GM19043 (cell line): ENCODE measurements at regions not wholly inside any gene's neighbourhood (a gene's known extent, or its start where the extent isn't known, plus 50 kb on each side); places are given as distances from the start of the nearest gene placed in this dataset.

Experiments
- ATAC-seq: cut with Tn5 transposase; IDR thresholded peaks from one replicate; pipeline ENCODE4 v1.9.1; 2021; ENCODE audit warnings: low read depth; ENCODE audit not compliant: unreplicated experiment

DNA sequence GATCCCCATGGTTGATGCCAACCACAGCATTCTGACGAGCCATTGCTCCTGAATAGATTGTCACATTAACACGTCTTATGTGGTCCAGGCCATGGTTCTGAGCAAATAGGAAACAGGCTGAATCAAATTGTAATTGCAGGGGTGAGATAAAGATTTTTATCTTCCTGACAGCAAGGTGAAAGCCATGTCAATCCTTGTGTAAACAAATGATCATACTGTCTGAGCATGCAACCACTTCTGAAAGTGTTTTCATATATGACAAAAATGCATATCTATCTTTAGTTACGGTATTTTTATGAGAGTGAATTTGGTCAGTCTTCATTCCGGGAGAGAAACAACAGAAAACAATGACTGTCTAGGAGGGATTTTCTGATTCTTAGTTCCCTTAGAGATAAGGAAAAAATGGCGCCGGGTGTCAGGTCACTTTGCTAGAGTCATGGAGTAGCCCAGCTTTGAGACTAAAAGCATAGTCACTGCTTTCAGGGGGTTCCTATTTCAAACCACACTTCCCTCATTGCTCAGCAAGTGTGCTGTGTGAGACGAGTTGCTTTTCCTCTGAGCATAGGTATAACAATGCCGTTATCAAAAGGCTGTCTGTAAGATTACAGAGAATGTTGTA is 958.9 kb downstream of the DCDC2C start:
- no peak for ATAC-seq

DNA sequence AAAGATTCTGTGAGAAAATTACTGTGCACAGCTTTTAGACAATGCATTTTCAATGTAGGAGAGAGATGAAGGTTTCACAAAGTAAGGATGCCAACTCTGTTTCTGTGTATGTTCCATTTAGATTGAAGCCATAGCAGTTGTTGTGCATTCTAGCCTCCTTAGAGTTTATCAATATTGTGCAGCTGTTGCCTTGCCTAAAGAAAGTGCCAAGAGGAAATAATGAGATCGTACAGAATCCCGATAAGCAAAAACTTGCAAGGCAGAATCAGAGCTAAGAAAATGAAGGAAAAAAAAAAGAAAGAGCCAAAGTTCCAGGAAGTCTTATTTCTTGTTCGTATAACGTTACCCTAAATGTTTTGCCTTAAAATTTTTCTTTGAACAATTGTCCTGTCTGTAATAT is 965.0 kb downstream of the DCDC2C start:
- no peak for ATAC-seq

DNA sequence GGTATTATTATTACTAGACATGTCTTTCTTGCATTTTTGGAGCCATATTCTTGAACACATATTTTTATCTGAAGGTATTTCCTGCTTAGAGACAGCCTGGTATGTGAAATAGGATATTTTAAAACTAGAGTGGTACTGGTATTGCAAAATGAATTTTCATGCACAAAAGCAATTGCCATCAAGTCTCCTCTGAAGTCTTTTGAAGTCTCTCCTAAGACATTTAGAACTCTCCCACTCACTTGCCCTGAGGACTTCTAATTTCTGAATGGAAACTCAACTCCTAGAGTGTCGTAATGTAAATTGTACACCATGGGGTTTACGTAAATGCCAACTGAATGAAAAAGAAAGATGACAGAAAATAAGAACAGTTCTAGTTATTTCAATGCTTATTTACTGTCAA is 967.0 kb downstream of the DCDC2C start:
- no peak for ATAC-seq

GRCh38 chr2:4673025-4673489 is 969.7 kb downstream of the DCDC2C start:
- ATAC-seq = no peak

GRCh38 chr2:4674007-4674406 is 970.6 kb downstream of the DCDC2C start:
- ATAC-seq = no peak

DNA sequence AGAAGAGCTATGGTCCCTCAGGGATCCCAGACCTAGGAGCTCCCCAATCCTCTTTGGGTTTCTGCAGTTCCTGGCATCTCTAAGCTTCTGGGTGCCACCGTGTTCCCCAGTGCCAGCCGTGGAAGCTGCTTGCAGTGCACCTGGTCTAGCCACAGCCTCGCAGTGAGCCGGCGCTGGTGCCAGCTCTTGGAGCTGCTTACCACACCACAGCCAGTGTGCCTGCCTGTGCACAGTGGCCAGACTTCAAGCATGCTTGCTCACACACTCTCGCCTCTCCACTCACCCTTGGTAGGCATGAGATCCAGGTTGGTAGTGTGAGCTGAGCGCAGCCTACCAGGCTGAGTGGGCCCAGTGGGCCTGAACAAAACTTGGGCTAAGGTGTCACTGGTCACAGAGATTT is 971.9 kb downstream of the DCDC2C start:
- ATAC-seq = no peak

DNA sequence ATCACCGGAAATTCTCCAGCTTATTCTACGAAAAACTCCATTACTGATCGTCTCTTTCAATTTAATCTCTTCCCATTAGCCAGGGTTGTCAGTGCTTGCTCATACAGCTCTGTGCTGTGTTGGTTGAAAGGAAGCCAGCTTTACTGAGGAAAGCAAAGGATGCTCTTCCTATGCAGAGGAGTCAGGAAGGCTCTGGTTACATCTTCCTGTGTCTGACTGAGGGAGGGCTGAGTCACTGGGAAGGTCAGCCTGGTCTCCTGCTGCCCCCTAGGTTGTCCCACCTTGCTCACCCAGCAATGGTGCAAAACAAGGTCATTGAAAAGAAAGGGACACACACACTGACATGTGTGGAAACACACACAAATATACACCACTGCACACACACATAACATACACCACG is 975.6 kb downstream of the DCDC2C start:
- ATAC-seq = no peak

DNA sequence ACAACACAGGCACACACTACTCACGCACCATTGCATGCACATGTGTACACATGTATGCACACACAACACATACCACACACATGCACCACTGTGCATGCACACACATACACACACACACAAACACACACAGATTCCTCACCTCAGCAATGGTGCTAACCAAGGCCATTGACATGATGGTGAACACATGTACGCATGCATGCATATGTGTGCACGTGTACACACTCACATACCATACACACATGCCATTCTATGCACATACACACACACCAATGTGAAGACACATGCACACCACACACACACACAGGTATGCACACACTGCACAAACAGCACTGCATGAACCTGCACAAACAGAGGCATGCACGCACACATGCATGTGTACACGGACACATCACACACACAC is 976.0 kb downstream of the DCDC2C start:
- no peak for ATAC-seq

GRCh38 chr2:4684921-4685320 is 981.5 kb downstream of the DCDC2C start:
- no peak for ATAC-seq

DNA sequence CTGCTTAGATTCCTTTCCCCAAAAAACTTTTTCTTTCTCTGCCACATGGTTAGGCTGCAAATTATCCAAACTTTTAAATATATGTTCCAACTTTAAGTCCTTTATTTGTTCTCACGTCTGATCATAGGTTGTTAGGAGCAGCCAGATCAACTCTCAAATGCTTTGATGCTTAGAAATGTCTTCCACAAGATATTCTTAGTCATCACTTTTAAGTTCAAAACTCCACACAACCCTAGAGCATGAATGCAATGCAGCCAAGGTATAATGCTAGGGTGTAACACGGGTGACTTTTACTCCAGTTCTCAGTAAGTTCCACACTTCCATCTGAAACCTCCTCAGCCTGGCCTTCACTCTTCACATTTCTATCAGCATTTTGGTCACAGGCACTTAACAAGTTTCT is 987.5 kb downstream of the DCDC2C start:
- no peak for ATAC-seq

DNA sequence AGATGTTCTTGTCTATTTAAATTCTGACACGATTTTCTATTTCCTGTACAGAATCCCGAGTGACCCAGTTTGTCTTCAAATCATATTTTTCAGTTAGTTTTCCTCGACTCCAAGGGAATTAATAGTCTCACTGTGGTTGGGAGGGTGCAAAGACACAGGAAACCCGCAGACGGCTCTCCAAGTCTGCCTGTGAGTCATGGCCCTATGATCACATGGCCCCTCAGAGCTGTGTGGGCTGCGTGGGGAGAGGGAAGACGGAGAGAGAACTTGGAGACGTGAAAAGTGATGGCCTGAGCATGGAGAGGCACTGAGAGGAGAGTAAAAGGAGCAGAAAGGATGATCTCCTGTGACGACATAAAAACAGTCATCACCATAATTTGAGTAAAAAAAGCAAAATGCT is 989.9 kb downstream of the DCDC2C start:
- ATAC-seq = no peak

DNA sequence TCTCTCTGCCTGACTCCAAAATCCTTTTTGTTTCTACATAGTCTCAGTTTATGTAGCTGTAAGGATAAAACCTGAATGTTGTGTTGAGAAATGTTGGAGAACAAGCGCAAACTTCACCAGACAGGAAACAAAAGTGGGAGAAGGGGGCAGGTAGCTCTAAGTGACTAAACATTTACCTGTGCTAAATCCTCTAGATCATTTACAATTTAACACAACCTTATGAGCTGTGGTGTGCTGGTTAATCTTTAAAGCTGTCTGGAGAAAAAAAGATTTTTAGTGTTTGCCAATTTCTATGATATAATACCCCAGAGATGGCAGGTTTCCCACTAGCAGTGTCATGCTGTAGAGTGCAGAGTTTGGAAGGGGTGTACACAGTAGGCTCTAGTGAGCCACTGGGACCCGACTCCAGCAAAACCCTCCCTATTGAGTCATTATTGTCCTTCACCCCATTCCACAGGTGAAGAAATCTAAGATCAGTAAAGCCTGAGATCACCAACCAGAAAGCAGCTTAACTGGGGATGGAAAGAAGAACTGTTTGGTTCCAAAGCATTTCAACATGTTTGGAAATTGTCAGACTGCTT is 992.0 kb downstream of the DCDC2C start:
- ATAC-seq = no peak

DNA sequence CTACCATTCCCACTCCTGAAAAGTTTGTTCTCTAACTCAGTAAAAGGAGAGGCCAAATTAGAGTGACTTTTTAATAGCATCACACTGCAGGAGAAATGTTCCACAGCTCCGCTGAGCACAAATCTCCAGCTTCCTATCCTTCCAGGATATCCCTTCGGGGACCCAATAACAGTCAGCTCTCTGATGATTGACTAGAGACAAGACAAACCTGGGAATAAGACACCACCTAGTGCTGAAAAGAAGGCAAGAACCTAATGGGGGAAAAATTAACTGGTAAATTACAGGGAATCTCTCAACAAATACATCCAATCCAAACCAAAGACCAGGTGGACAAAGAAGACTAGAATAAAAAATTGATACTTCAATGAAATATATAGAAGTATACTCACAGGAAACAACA is 977.1 kb upstream of the SOX11 start:
- ATAC-seq = no peak

DNA sequence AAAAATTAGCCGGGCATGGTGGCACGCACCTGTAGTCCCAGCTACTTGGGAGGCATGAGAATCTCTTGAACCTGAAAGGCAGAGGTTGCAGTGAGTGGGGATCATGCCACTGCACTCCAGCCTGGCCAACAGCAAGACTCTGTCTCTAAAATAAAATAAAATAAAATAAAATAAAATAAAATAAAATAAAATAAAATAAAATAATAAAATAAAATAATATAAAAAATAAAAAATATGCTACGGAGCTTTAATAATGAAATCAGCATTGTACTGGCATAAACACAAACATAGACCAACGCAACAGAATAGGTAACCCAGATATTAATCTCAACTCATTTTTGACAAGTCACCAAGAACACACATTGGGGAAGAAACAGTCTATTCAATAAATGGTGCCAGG is 973.4 kb upstream of the SOX11 start:
- no peak for ATAC-seq

GRCh38 chr2:4725618-4726017 is 966.6 kb upstream of the SOX11 start:
- ATAC-seq = no peak

DNA sequence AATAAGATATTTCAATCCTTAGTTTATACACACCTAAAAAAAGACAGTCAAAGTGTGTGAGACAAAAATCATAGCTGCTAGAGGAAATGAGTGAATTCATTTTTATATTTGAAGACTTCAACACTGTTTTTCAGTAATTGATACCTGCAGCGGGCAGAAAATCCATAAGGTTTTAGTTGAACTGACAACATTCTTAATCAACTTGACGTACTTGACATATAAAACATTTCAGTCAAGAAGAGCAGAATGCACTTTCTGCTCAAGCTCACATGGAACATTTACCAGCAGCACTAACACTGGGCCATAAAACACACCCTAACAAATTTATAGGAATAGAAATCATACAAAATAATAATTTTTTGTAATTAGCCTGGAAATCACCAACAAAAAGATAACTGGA is 959.6 kb upstream of the SOX11 start:
- ATAC-seq = no peak

DNA sequence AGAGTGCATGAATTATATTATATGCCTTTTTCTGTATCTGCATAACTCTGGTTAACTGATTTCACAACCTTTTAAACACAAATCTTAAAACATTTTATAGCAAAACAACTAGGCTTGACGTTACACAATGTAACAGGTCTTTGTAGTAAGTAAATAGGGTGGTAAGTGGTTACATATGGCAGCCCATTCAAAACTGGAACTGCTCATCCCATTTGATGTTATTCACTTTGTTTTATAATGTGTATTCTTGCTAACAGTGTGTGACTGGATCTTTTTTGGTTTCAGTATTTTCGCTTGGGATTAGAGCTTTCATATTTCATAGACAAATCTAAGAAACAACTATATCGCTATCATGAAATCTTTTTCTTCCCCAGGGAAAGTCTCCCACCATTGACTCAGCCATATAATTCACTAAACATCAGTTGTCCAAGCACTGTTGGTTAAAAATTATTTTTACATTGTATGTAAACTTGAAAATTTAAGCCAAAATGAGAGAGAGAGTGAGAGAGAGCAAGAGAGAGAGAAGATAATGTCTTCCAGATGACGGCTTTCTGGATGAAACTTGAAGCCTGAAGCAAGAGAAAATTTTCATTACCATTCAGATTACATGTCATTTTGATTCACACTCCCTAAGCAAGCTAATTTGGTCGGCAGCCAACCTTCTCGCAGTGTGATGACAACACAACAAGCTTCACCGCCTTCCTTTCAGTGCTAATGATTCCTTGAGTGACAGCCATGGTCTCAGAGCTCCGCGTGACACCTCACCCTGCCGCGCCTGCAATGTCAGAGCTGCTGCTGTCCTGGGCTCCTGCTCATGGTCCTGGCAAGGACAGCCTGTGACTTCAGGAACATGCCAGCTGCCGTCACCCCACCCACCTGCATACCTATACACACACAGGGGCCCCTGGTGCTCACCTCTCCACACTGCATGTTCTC is 946.9 kb upstream of the SOX11 start:
- ATAC-seq = no peak

DNA sequence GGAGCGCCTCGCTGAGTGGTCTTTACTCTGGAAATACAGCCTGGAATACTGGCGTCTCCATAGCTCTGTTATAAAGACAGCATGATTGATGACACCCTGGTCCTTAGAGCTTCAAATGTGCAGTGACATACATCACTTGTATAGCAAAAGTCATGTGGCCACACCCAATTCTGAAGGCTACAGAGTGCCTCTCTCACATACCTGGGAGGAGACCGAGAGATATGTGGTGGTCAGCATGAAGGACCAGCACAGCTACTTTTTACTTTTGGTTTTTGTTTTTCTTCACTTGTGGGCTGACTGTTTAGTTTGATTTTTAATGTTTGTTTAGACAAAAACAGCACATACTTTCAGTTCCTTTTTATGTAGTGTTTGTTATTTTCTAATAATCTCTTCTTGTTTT is 938.5 kb upstream of the SOX11 start:
- no peak for ATAC-seq

GRCh38 chr2:4762951-4763376 is 929.2 kb upstream of the SOX11 start:
- no peak for ATAC-seq

DNA sequence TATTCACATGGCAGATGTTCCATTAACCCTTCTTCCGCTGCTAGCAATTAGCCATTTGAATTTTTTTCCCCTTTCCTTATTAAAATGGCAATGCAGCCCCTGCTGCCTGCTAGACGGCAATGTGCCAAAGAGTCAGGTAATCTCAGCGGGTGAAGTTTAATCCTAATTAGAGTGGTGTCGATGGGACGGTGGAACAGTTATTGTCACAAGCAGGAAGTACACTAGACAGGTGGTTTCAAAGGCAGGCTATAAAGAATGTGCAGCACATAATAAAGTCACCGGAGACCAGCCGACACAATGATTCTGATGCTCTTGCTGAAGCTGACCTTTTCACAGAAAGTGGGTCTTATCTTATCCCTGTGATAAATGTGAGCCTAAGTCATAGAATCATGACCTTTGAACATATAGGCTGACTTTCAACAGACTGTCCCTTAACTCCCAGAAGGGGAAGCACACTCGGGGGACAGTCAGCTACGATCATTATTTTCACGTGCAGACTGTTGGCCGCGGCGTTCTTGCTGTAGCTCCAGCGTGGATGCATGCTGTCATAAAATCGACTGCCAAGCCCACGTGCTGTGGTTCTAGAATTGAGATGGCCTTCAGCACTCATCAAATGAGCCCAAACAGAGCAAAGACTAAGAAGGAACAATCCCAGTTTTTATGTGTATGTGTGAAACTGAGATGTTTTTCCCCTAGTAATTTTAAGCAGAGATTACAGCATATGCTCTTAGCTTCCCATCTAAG is 926.2 kb upstream of the SOX11 start:
- no peak for ATAC-seq

- no peak for ATAC-seq
Measured at GRCh38 chr2:4775668-4776067, 916.5 kb upstream of the SOX11 start.
